Endothelial cell of umbilical vein (primary cell): ENCODE measurements at regions not wholly inside any gene's neighbourhood (a gene's known extent, or its start where the extent isn't known, plus 50 kb on each side); places are given as distances from the start of the nearest gene placed in this dataset.
"Not testable (repeated sequence)": the region's sequence is repeated elsewhere in the genome, so short reads cannot be mapped to it uniquely, and the experiment has no call there.

Experiments used
- EZH2 ChIP-seq: IDR thresholded peaks from 2 replicates; pipeline ENCODE4 v1.6.1; 2012; ENCODE audit warnings: borderline replicate concordance, low read depth, mild to moderate bottlenecking, moderate library complexity, low read length, inconsistent platforms; ENCODE audit not compliant: severe bottlenecking
- POLR2A ChIP-seq: IDR thresholded peaks from 2 replicates; pipeline ENCODE4 v1.6.1; 2012; ENCODE audit warnings: low read depth, mild to moderate bottlenecking, control low read depth, low read length
- TF ChIP-seq, protein P1 (sequence below), 2 donors: IDR thresholded peaks; 1 replicate in 1 of 2; 2 replicates in 1 of 2; pipeline ENCODE4 v1.5.1; 2011; ENCODE audit warnings: low read length in 2 of 2, mild to moderate bottlenecking in 2 of 2, moderate library complexity in 2 of 2, control low read depth in 1 of 2, inconsistent platforms in 1 of 2, low read depth in 1 of 2; ENCODE audit not compliant: insufficient read depth in 1 of 2; ENCODE audit errors: extremely low read depth in 1 of 2
- TF ChIP-seq, protein P2 (sequence below): IDR thresholded peaks from 2 replicates; pipeline ENCODE4 v1.6.1; 2011; ENCODE audit not compliant: insufficient read depth, insufficient read length

DNA sequence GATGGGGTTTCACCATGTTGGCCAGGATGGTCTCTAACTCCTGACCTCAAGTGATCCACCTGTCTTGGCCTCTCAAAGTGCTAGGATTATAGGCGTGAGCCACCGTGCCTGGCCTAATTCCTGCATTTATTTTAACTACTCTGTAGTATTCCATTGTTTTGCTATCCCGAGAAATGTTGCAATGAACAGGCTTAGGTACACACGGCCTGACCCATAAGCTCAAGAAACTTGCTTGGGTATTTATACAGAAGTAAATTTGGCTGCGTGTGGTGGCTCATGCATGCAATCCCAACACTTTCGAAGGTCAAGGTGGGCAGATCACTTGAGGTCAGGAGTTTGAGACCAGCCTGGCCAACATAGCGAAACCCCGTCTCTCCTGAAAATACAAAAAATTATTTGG lies 67.1 kb upstream of the GPCPD1 start:
- TF ChIP-seq POLR2A, EZH2: not testable (repeated sequence)
- TF ChIP-seq, protein P1, sequence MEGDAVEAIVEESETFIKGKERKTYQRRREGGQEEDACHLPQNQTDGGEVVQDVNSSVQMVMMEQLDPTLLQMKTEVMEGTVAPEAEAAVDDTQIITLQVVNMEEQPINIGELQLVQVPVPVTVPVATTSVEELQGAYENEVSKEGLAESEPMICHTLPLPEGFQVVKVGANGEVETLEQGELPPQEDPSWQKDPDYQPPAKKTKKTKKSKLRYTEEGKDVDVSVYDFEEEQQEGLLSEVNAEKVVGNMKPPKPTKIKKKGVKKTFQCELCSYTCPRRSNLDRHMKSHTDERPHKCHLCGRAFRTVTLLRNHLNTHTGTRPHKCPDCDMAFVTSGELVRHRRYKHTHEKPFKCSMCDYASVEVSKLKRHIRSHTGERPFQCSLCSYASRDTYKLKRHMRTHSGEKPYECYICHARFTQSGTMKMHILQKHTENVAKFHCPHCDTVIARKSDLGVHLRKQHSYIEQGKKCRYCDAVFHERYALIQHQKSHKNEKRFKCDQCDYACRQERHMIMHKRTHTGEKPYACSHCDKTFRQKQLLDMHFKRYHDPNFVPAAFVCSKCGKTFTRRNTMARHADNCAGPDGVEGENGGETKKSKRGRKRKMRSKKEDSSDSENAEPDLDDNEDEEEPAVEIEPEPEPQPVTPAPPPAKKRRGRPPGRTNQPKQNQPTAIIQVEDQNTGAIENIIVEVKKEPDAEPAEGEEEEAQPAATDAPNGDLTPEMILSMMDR (IDR thresholded peaks at IDR 0.05; ENCODE audit: extremely low read depth in 1 of 2, insufficient read depth in 1 of 2, low read depth in 1 of 2, low read length in 2 of 2), result not testable (repeated sequence)
- TF ChIP-seq, protein P2, sequence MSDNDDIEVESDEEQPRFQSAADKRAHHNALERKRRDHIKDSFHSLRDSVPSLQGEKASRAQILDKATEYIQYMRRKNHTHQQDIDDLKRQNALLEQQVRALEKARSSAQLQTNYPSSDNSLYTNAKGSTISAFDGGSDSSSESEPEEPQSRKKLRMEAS, result not testable (repeated sequence)
